ENCODE measurements at regions not wholly inside any gene's neighbourhood (a gene's known extent, or its start where the extent isn't known, plus 50 kb on each side); places are given as distances from the start of the nearest gene placed in this dataset.
"Not testable (repeated sequence)": the region's sequence is repeated elsewhere in the genome, so short reads cannot be mapped to it uniquely, and the experiment has no call there.

DNA sequence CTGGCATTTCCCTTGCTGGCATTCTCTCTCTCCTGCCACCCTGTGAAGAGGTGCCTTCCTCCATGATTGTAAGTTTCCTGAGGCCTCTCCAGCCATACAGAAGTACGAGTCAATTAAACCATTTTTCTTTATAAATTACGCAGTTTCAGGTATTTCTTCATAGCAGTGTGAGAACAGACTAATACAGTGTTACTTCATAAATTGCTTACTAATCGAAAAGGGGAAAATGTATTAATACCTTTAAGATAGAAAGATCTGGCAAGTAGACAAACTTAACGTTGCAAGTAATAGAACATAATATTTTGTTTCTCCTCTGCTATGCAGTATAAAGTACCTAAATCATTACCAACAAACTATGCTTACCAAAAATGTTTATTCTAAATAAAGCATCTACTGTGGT is 178.3 kb upstream of the LAMA2 start:
- intact Hi-C loops (cut with DNase I): no loop called here
- Histone ChIP-seq H3K27ac (no peak overlapping the region), H3K9me3 (no peaks in the 10 kb centered on the region), H3K4me1 (no peaks in the 10 kb centered on the region), H3K36me3 (no peaks in the 10 kb centered on the region), H3K27me3 (no peaks in the 10 kb centered on the region), H3K4me3 (no peak overlapping the region)
- TF ChIP-seq POLR2AphosphoS5 (IDR thresholded peaks at IDR 0.05; ENCODE audit: insufficient read depth in 1 of 2, low read depth in 1 of 2) (no peak), POLR2A (IDR thresholded peaks at IDR 0.05) (no peak)
- TF ChIP-seq, protein P1, sequence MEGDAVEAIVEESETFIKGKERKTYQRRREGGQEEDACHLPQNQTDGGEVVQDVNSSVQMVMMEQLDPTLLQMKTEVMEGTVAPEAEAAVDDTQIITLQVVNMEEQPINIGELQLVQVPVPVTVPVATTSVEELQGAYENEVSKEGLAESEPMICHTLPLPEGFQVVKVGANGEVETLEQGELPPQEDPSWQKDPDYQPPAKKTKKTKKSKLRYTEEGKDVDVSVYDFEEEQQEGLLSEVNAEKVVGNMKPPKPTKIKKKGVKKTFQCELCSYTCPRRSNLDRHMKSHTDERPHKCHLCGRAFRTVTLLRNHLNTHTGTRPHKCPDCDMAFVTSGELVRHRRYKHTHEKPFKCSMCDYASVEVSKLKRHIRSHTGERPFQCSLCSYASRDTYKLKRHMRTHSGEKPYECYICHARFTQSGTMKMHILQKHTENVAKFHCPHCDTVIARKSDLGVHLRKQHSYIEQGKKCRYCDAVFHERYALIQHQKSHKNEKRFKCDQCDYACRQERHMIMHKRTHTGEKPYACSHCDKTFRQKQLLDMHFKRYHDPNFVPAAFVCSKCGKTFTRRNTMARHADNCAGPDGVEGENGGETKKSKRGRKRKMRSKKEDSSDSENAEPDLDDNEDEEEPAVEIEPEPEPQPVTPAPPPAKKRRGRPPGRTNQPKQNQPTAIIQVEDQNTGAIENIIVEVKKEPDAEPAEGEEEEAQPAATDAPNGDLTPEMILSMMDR (IDR thresholded peaks at IDR 0.05): no peak
- no peak for DNase-seq (ENCODE audit: extremely low spot score in 2 of 2)

DNA sequence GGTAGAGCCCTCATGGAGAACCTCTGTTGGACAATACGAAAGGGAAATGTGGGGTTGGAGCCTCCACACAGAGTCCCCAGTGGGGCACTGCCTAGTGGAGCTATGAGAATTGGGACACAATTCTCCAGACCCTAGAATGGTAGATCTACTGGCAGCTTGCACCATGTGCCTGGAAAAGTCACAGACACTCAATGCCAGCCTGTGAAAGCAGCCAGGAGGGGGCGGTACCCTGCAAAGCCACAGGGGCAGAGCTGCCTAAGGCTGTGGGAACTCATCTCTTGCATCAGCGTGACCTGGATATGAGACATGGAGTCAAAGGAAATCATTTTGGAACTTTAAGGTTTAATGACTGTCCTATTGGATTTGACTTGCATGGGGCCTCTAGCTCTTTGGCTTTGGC is 179.1 kb upstream of the LAMA2 start:
- intact Hi-C loops (cut with DNase I); H3K27ac ChIP-seq; DNase-seq (ENCODE audit: extremely low spot score in 2 of 2); H3K9me3 ChIP-seq; H3K4me3 ChIP-seq; H3K36me3 ChIP-seq; H3K27me3 ChIP-seq; H3K4me1 ChIP-seq: not testable (repeated sequence)

DNA sequence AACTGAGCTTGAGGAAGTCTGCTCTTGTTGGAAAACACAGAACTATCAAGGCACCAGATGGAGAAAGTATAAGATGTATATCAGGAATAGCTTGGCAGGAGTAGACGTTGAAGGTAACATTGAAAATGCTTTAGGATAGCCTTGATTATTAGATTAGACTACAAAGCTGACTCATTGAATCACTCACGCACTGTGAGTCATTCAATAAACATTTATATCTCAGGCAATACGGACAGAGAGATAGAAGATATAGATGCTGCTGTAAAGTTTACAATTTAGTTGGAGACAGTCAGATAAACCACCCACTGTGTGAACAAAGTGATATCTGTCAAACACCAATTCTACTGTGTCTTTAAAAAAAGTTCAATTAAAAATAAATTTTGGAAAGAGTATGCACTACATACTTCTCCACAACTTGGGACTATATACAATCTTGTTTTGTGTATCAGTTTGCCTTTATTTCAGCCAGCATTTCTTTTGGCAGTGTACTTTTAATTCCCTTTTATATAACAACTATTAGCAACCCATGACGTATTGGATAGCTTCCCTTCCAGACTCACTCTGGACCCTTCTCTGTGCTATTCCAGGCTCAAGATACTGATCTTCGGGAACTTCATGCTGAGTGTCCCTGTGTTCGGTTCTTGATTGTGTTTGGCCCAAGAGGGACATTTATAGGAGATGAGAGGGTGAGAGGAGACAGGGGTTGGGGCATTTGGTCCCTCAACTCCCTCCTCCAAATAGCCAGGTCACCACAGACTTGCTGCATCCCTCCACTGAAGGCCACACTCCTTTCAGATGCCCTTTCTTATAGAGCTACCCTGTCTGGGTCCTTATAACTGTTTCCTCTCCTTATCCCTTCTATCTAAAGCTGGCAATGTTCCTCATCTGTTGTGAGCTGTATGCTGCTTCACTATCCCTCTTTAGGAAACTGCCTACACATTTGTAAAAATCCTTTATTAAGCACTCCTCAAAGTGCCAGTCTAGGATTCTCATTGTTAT is 176.6 kb upstream of the PTPRK start:
- Histone ChIP-seq H3K27me3 (no peaks in the 10 kb centered on the region), H3K36me3 (no peaks in the 10 kb centered on the region), H3K27ac (no peak overlapping the region), H3K4me1 (no peaks in the 10 kb centered on the region), H3K4me3 (no peak overlapping the region), H3K9me3 (no peaks in the 10 kb centered on the region)
- intact Hi-C loops (cut with DNase I): no loop called here
- no peak for DNase-seq (ENCODE audit: extremely low spot score in 2 of 2)
- TF ChIP-seq POLR2AphosphoS5 (IDR thresholded peaks at IDR 0.05; ENCODE audit: insufficient read depth in 1 of 2, low read depth in 1 of 2): no peak
- TF ChIP-seq POLR2A (IDR thresholded peaks at IDR 0.05): no peak
- TF ChIP-seq, protein P1 (IDR thresholded peaks at IDR 0.05): no peak

DNA sequence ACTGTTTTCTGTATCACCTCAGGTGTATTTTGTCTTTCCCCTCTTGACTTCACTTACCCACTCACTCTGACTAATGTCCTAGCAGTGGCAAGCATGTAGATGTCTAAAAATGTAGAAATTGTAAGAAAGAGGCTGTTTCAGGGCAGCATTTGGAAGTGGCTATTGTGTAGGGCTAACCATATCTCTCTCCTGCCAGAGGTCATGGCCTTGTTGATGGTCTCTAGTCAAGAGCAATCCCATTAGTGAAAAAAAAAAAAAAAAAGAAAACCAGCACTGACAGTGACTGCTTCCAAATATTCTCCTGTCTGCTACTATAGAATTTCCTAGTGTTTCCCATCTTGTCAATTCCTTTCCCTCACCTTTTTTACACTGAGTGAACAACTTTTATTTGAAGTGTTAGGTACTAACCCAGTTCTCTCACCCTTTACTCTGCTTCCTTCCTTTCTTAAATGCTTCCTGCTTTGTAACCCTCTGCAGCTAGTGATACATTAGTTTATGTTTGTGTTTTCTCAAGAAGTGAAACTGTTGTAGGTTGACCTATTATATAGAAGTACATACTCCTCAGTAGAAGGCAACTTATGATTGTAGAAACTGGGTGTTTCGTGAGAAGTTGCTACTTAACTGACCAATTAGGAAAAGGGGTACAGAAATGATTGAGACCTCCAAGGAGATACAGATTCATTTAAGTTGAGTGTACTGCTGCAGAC is 174.1 kb upstream of the PTPRK start:
- no peaks in the 10 kb centered on the region for H3K36me3 ChIP-seq
- TF ChIP-seq POLR2AphosphoS5 (IDR thresholded peaks at IDR 0.05; ENCODE audit: insufficient read depth in 1 of 2, low read depth in 1 of 2) (no peak), POLR2A (IDR thresholded peaks at IDR 0.05) (no peak)
- TF ChIP-seq, protein P1 (IDR thresholded peaks at IDR 0.05): no peak
- H3K4me1 ChIP-seq: no peaks in the 10 kb centered on the region
- H3K27ac ChIP-seq: no peak overlapping the region
- intact Hi-C loops (cut with DNase I): no loop called here
- no peaks in the 10 kb centered on the region for H3K9me3 ChIP-seq
- H3K4me3 ChIP-seq: no peak overlapping the region
- DNase-seq (ENCODE audit: extremely low spot score in 2 of 2): no peak
- H3K27me3 ChIP-seq: no peaks in the 10 kb centered on the region

DNA sequence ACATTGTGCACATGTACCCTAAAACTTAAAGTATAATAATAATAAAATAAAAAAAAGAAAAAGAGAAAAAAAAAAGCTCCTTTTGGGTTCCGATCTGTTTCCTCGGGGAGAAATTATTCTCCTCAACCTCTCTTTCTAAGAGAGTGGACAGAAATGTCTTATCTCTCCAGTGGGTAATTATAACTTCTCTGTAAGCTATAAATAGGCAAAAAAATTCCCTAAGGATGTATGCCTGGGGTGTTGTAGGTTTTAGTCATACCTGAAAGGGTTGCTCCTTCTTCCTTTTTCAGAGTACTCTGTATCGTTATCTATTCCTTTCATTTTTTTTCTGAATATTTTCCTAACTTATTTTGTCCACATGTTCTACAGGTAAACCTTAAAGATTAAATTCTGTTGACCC is 169.7 kb upstream of the PTPRK start:
- H3K4me3 ChIP-seq: no peak overlapping the region
- TF ChIP-seq, protein P1 (IDR thresholded peaks at IDR 0.05): no peak
- TF ChIP-seq POLR2AphosphoS5 (IDR thresholded peaks at IDR 0.05; ENCODE audit: insufficient read depth in 1 of 2, low read depth in 1 of 2) (no peak), POLR2A (IDR thresholded peaks at IDR 0.05) (no peak)
- intact Hi-C loops (cut with DNase I): no loop called here
- no peak overlapping the region for H3K27ac ChIP-seq
- no peaks in the 10 kb centered on the region for H3K27me3 ChIP-seq
- no peak for DNase-seq (ENCODE audit: extremely low spot score in 2 of 2)
- no peaks in the 10 kb centered on the region for H3K4me1 ChIP-seq
- no peaks in the 10 kb centered on the region for H3K9me3 ChIP-seq
- no peaks in the 10 kb centered on the region for H3K36me3 ChIP-seq

All from vagina (tissue), 2 donors.